GM21528 (cell line): ENCODE measurements at regions not wholly inside any gene's neighbourhood (a gene's known extent, or its start where the extent isn't known, plus 50 kb on each side); places are given as distances from the start of the nearest gene placed in this dataset.

Experiments
- ATAC-seq: cut with Tn5 transposase; IDR thresholded peaks from one replicate; pipeline ENCODE4 v1.9.1; 2021; ENCODE audit warnings: mild to moderate bottlenecking, moderate library complexity; ENCODE audit not compliant: unreplicated experiment, low FRiP score

- ATAC-seq: no peak
These were observed 228.1 kb downstream of the EPM2A start for GRCh38 chr6:145507239-145507638.

GRCh38 chr6:145508107-145508506 lies 227.2 kb downstream of the EPM2A start:
- ATAC-seq: no peak

- no peak for ATAC-seq
These were observed 217.8 kb downstream of the EPM2A start for GRCh38 chr6:145517492-145517891.

- ATAC-seq: no peak
These were observed 210.3 kb downstream of the EPM2A start for GRCh38 chr6:145525038-145525437.

GRCh38 chr6:145529582-145529981 lies 205.7 kb downstream of the EPM2A start:
- ATAC-seq: no peak

GRCh38 chr6:145530454-145530853 lies 204.9 kb downstream of the EPM2A start:
- ATAC-seq: no peak

- ATAC-seq: no peak
These were observed 204.3 kb downstream of the EPM2A start for GRCh38 chr6:145531032-145531431.

- no peak for ATAC-seq
These were observed 203.5 kb downstream of the EPM2A start for GRCh38 chr6:145531822-145532221.

GRCh38 chr6:145532361-145532760 lies 203.0 kb downstream of the EPM2A start:
- no peak for ATAC-seq

- ATAC-seq: no peak
These were observed 200.3 kb downstream of the EPM2A start for GRCh38 chr6:145534989-145535388.

- no peak for ATAC-seq
These were observed 196.3 kb downstream of the EPM2A start for GRCh38 chr6:145538989-145539388.

- ATAC-seq: no peak
These were observed 195.5 kb downstream of the EPM2A start for GRCh38 chr6:145539831-145540230.

- ATAC-seq: no peak
These were observed 194.6 kb downstream of the EPM2A start for GRCh38 chr6:145540741-145541140.

- ATAC-seq: no peak
These were observed 191.3 kb downstream of the EPM2A start for GRCh38 chr6:145544041-145544440.

GRCh38 chr6:145544514-145544913 lies 190.8 kb downstream of the EPM2A start:
- ATAC-seq: no peak

- no peak for ATAC-seq
These were observed 189.1 kb downstream of the EPM2A start for GRCh38 chr6:145546265-145546664.

- ATAC-seq: no peak
These were observed 187.6 kb downstream of the EPM2A start for GRCh38 chr6:145547594-145548335.

- ATAC-seq: no peak
These were observed 186.2 kb downstream of the EPM2A start for GRCh38 chr6:145548933-145549648.

GRCh38 chr6:145551164-145551563 lies 184.2 kb downstream of the EPM2A start:
- no peak for ATAC-seq

- no peak for ATAC-seq
These were observed 180.2 kb downstream of the EPM2A start for GRCh38 chr6:145555084-145555483.

- no peak for ATAC-seq
These were observed 177.8 kb downstream of the EPM2A start for GRCh38 chr6:145557474-145557873.

- ATAC-seq: no peak
These were observed 175.5 kb downstream of the EPM2A start for GRCh38 chr6:145559836-145560235.
